Sigmoid colon (tissue), 4 donors: ENCODE measurements at regions not wholly inside any gene's neighbourhood (a gene's known extent, or its start where the extent isn't known, plus 50 kb on each side); places are given as distances from the start of the nearest gene placed in this dataset.

Experiments used
- CTCF ChIP-seq, 4 experiments: fragments of 450-650 bp in 3 of 4; fragments of 200-600 bp in 1 of 4; IDR thresholded peaks; one replicate each; pipeline ENCODE4 v1.5.1; 2016 to 2019; ENCODE audit warnings: antibody characterized with exemption in 4 of 4, mild to moderate bottlenecking in 3 of 4, moderate library complexity in 2 of 4
- EP300 ChIP-seq, 4 donors: sonication (generic); formaldehyde crosslinking; IDR thresholded peaks; one replicate each; pipeline ENCODE4 v1.6.1; 2017; ENCODE audit warnings: antibody characterized with exemption in 4 of 4
- POLR2A ChIP-seq, 2 donors: fragments of 450-650 bp; IDR thresholded peaks; one replicate each; pipeline ENCODE4 v1.6.1; 2016; ENCODE audit warnings: antibody characterized with exemption in 2 of 2, mild to moderate bottlenecking in 2 of 2, moderate library complexity in 2 of 2
- POLR2AphosphoS5 ChIP-seq, 4 donors: sonication (generic); formaldehyde crosslinking; IDR thresholded peaks; one replicate each; pipeline ENCODE4 v1.6.1; 2017; ENCODE audit warnings: antibody characterized with exemption in 4 of 4

GRCh38 chr19:32241306-32241705, 104.1 kb upstream of the ZNF507 start:
- TF ChIP-seq CTCF (IDR thresholded peaks at IDR 0.05) (no peak), POLR2AphosphoS5 (IDR thresholded peaks at IDR 0.05) (no peak), POLR2A (IDR thresholded peaks at IDR 0.05) (no peak), EP300 (IDR thresholded peaks at IDR 0.05) (no peak)
